ENCODE measurements at regions not wholly inside any gene's neighbourhood (a gene's known extent, or its start where the extent isn't known, plus 50 kb on each side); places are given as distances from the start of the nearest gene placed in this dataset.

- 80% methylated on average over 2 of the region's 2 CpGs; no CpG with 5 or more reads in 1 of the 2 donors for WGBS, 2 donors (ENCODE audit: low coverage in 1 of 2)
- H3K27me3 ChIP-seq = no peaks in the 10 kb centered on the region
- ATAC-seq = no peak
Measured at GRCh38 chr6:144862769-144863168, 577.6 kb downstream of the UTRN start.

GRCh38 chr6:144867761-144868160 is 582.6 kb downstream of the UTRN start:
- no peak overlapping the region for H3K27ac ChIP-seq
- no peaks in the 10 kb centered on the region for H3K36me3 ChIP-seq
- TF ChIP-seq POLR2A (IDR thresholded peaks at IDR 0.05) (no peak), EP300 (IDR thresholded peaks at IDR 0.05) (no peak), POLR2AphosphoS5 (IDR thresholded peaks at IDR 0.05) (no peak)
- TF ChIP-seq, protein P1, sequence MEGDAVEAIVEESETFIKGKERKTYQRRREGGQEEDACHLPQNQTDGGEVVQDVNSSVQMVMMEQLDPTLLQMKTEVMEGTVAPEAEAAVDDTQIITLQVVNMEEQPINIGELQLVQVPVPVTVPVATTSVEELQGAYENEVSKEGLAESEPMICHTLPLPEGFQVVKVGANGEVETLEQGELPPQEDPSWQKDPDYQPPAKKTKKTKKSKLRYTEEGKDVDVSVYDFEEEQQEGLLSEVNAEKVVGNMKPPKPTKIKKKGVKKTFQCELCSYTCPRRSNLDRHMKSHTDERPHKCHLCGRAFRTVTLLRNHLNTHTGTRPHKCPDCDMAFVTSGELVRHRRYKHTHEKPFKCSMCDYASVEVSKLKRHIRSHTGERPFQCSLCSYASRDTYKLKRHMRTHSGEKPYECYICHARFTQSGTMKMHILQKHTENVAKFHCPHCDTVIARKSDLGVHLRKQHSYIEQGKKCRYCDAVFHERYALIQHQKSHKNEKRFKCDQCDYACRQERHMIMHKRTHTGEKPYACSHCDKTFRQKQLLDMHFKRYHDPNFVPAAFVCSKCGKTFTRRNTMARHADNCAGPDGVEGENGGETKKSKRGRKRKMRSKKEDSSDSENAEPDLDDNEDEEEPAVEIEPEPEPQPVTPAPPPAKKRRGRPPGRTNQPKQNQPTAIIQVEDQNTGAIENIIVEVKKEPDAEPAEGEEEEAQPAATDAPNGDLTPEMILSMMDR (IDR thresholded peaks at IDR 0.05) = no peak
- no peak for ATAC-seq
- no peaks in the 10 kb centered on the region for H3K4me1 ChIP-seq
- no peak overlapping the region for H3K4me3 ChIP-seq
- WGBS, 2 donors (ENCODE audit: low coverage in 1 of 2) = 55 to 75% methylated on average over 2 of the region's 2 CpGs
- no peaks in the 10 kb centered on the region for H3K9me3 ChIP-seq
- H3K27me3 ChIP-seq = no peaks in the 10 kb centered on the region

More at GRCh38 chr6:144862769-144863168, 577.6 kb downstream of the UTRN start:
- TF ChIP-seq POLR2A (IDR thresholded peaks at IDR 0.05) (no peak), POLR2AphosphoS5 (IDR thresholded peaks at IDR 0.05) (no peak), EP300 (IDR thresholded peaks at IDR 0.05) (no peak)
- TF ChIP-seq, protein P1 (IDR thresholded peaks at IDR 0.05) = no peak
- Histone ChIP-seq H3K4me3 (no peak overlapping the region), H3K9me3 (no peaks in the 10 kb centered on the region), H3K27ac (no peak overlapping the region), H3K4me1 (no peaks in the 10 kb centered on the region), H3K36me3 (no peaks in the 10 kb centered on the region)

DNA sequence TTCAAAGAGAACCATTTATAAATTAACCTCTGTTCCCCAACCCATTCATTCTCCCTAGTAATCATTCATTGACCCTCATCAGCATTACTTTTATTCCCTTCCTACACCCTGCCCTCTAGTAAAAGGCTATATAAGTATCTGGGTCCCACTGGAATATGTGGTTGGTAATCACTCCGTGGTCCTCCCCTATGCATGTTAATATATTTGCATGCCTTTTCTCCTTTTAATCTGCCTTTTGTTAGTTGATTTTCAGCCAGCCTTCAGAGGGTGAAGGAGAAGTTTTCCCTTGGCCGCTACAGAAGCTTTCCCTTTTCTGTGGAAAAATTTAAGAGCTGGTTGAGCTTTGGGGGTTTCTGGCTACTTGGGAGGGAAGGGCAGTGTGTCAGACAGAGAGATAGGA is 585.6 kb downstream of the UTRN start:
- 36 to 38% methylated on average over 1 of the region's 2 CpGs for WGBS, 2 donors (ENCODE audit: low coverage in 1 of 2)
- TF ChIP-seq POLR2A (IDR thresholded peaks at IDR 0.05) (no peak), POLR2AphosphoS5 (IDR thresholded peaks at IDR 0.05) (no peak), EP300 (IDR thresholded peaks at IDR 0.05) (no peak)
- TF ChIP-seq, protein P1 (IDR thresholded peaks at IDR 0.05) = no peak
- ATAC-seq = no peak
- H3K9me3 ChIP-seq = no peaks in the 10 kb centered on the region
- H3K36me3 ChIP-seq = no peaks in the 10 kb centered on the region
- H3K4me3 ChIP-seq = no peak overlapping the region
- H3K27ac ChIP-seq = no peak overlapping the region
- no peaks in the 10 kb centered on the region for H3K4me1 ChIP-seq
- no peaks in the 10 kb centered on the region for H3K27me3 ChIP-seq

DNA sequence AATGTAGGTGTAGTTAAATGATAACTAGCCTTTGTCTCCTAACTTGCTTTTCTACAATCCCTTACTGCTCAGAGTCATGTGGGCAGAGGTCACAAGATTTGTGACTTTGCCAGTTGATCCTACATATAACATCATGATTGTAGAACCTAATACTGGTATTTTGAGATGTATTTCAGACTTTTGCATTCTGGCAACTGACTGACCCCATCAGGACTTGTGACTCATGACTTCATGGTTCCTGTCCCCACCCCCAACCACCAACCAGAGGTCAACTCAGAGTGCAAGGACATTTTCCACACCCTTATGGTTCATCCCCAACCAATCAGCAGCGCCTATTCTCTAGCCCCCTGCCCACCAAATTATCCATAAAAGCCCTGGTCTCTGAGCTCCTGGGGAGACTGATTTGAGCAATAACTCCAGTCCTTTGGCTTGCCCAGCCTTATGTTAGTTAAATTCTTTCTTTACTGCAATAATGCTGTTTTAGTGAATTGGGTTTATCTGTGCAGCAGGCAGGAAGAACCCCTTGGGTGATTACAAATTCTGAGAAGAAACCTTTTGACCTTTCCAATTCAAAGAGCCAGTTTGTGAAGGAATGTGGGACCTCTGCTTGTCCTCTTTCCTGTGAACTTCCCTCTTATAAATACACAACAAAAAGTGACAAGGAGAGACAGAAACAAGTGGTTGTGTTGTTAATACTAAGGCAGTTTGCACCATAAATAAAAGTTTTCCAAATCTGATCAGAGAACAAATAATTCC is 588.7 kb downstream of the UTRN start:
- no peaks in the 10 kb centered on the region for H3K9me3 ChIP-seq
- no peaks in the 10 kb centered on the region for H3K27me3 ChIP-seq
- no peak for TF ChIP-seq EP300 (IDR thresholded peaks at IDR 0.05)
- no peak for TF ChIP-seq POLR2A (IDR thresholded peaks at IDR 0.05)
- TF ChIP-seq POLR2AphosphoS5 (IDR thresholded peaks at IDR 0.05) = no peak
- ATAC-seq = no peak
- 100% methylated on average over 1 of the region's 1 CpG for WGBS, 2 donors (ENCODE audit: low coverage in 1 of 2)
- no peak overlapping the region for H3K4me3 ChIP-seq
- no peaks in the 10 kb centered on the region for H3K4me1 ChIP-seq
- H3K27ac ChIP-seq = no peak overlapping the region
- H3K36me3 ChIP-seq = no peaks in the 10 kb centered on the region

DNA sequence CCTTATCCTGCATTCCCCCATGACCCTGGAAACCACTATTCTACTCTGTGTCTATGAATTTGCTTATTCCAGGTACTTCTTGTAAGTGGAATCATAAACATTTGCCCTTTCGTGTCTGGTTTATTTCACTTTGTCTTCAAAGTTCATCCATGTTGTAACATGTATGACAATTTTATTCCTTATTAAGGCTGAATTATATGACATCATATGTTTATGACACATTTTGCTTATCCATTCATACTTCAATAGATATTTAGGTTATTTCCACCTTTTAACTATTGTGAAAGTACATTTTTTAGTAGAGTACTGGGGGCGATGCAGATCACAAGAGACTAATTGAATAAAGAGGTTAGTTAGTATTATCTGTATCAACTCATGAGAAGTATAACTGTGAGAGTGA is 591.6 kb downstream of the UTRN start:
- TF ChIP-seq EP300 (IDR thresholded peaks at IDR 0.05) (no peak), POLR2A (IDR thresholded peaks at IDR 0.05) (no peak), POLR2AphosphoS5 (IDR thresholded peaks at IDR 0.05) (no peak)
- TF ChIP-seq, protein P1 (IDR thresholded peaks at IDR 0.05) = no peak
- Histone ChIP-seq H3K27ac (no peak overlapping the region), H3K9me3 (no peaks in the 10 kb centered on the region), H3K4me3 (no peak overlapping the region), H3K36me3 (no peaks in the 10 kb centered on the region), H3K27me3 (no peaks in the 10 kb centered on the region), H3K4me1 (no peaks in the 10 kb centered on the region)
- no peak for ATAC-seq
- 83 to 92% methylated on average over 2 of the region's 2 CpGs for WGBS, 2 donors (ENCODE audit: low coverage in 1 of 2)

Data from gastroesophageal sphincter (tissue), 4 donors.